Chondrocyte (in vitro differentiated cells): ENCODE measurements at regions not wholly inside any gene's neighbourhood (a gene's known extent, or its start where the extent isn't known, plus 50 kb on each side); places are given as distances from the start of the nearest gene placed in this dataset.

Experiments
- DNase-seq: peaks from one replicate; pipeline ENCODE4 v3.0.0; 2021; ENCODE audit warnings: mixed read lengths, low spot score
- H3K27ac Mint-ChIP-seq: one replicate; pipeline ENCODE4 v1.8.0; 2021; ENCODE audit warnings: mild to moderate bottlenecking, moderate library complexity, mixed read lengths; ENCODE audit not compliant: unreplicated experiment
- H3K27me3 Mint-ChIP-seq: 2 replicates; pipeline ENCODE4 v1.8.0; 2021; ENCODE audit warnings: low read depth, mixed read lengths
- H3K36me3 Mint-ChIP-seq: 2 replicates; pipeline ENCODE4 v1.8.0; 2021; ENCODE audit warnings: low read depth, mixed read lengths
- H3K4me1 Mint-ChIP-seq: 2 replicates; pipeline ENCODE4 v1.8.0; 2021; ENCODE audit warnings: low read depth, mild to moderate bottlenecking, mixed read lengths
- H3K4me3 Mint-ChIP-seq: one replicate; pipeline ENCODE4 v1.8.0; 2021; ENCODE audit warnings: mild to moderate bottlenecking, moderate library complexity, mixed read lengths; ENCODE audit not compliant: unreplicated experiment
- H3K9me3 Mint-ChIP-seq: 2 replicates; pipeline ENCODE4 v1.8.0; 2021; ENCODE audit warnings: low read depth, mixed read lengths
- TF ChIP-seq, protein P1 (sequence below): fragments of 200-600 bp; sonication (generic); IDR thresholded peaks from 2 replicates; pipeline ENCODE4 v1.5.0; 2021; ENCODE audit warnings: antibody characterized with exemption, mild to moderate bottlenecking, moderate library complexity

DNA sequence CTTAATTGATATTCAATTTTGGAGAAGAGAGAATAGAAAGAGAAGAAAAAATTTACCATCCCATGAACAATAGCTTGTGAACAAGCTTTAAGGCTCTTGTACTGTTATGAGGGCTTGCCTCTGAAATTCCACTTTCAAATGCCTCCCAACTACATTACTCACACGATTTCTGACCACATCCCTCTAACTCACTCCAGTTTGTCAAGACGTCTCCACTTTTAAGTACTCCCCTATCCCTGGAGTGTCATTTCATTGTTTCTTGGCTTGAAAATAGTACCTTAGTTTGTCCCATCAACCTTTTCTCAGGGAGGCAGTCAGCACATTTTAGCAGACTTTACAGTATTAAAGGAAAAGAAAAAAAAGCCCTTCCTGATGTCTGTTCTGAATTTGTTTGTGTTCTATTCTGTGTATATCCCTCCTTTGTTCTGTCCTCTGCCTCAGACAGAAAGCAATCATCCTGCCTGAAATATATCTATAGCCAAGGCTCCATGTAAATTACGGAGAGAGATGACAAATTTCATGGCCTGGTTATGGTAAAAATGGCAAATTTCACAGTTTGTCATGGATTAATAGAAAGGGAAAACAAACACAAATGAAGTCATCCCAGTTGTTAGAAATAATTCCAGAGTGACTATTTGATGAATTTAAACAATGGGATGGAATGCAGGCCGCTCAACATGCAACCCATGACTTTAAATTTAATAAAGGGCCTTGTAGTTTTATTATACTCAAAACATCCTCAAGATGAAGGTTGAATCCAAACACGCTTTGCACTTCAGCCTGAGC lies 228.8 kb downstream of the ETAA1 start:
- H3K36me3 Mint-ChIP-seq, result no peaks in the 10 kb centered on the region
- peaks cover 12% of the 10 kb centered on the region for H3K27me3 Mint-ChIP-seq
- no peak for DNase-seq
- no peaks in the 10 kb centered on the region for H3K4me1 Mint-ChIP-seq
- H3K4me3 Mint-ChIP-seq, result no peak overlapping the region
- TF ChIP-seq, protein P1, sequence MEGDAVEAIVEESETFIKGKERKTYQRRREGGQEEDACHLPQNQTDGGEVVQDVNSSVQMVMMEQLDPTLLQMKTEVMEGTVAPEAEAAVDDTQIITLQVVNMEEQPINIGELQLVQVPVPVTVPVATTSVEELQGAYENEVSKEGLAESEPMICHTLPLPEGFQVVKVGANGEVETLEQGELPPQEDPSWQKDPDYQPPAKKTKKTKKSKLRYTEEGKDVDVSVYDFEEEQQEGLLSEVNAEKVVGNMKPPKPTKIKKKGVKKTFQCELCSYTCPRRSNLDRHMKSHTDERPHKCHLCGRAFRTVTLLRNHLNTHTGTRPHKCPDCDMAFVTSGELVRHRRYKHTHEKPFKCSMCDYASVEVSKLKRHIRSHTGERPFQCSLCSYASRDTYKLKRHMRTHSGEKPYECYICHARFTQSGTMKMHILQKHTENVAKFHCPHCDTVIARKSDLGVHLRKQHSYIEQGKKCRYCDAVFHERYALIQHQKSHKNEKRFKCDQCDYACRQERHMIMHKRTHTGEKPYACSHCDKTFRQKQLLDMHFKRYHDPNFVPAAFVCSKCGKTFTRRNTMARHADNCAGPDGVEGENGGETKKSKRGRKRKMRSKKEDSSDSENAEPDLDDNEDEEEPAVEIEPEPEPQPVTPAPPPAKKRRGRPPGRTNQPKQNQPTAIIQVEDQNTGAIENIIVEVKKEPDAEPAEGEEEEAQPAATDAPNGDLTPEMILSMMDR, result no peak
- peaks cover 9% of the 10 kb centered on the region for H3K9me3 Mint-ChIP-seq
- H3K27ac Mint-ChIP-seq, result no peak overlapping the region

GRCh38 chr2:67626656-67627055 lies 229.5 kb downstream of the ETAA1 start:
- Mint-ChIP-seq H3K27me3 (peaks cover 13% of the 10 kb centered on the region), H3K36me3 (no peaks in the 10 kb centered on the region), H3K9me3 (peaks cover 9% of the 10 kb centered on the region), H3K27ac (no peak overlapping the region), H3K4me3 (no peak overlapping the region), H3K4me1 (no peaks in the 10 kb centered on the region)
- TF ChIP-seq, protein P1, result no peak
- DNase-seq, result no peak

- Mint-ChIP-seq H3K9me3 (peaks cover 9% of the 10 kb centered on the region), H3K36me3 (no peaks in the 10 kb centered on the region), H3K4me3 (no peak overlapping the region), H3K4me1 (no peaks in the 10 kb centered on the region), H3K27ac (no peak overlapping the region), H3K27me3 (peaks cover 14% of the 10 kb centered on the region)
- TF ChIP-seq, protein P1, result no peak
- DNase-seq, result no peak
Measured at GRCh38 chr2:67627456-67628207, 230.5 kb downstream of the ETAA1 start.

GRCh38 chr2:67628892-67629291 lies 231.8 kb downstream of the ETAA1 start:
- DNase-seq, result no peak
- peaks cover 3% of the 10 kb centered on the region for H3K9me3 Mint-ChIP-seq
- TF ChIP-seq, protein P1, result no peak

GRCh38 chr2:67631483-67631882 lies 234.3 kb downstream of the ETAA1 start:
- DNase-seq, result no peak
- TF ChIP-seq, protein P1, result no peak
- no peak overlapping the region for H3K4me3 Mint-ChIP-seq
- peaks cover 13% of the 10 kb centered on the region for H3K27me3 Mint-ChIP-seq
- H3K4me1 Mint-ChIP-seq, result no peaks in the 10 kb centered on the region
- no peak overlapping the region for H3K27ac Mint-ChIP-seq
- no peaks in the 10 kb centered on the region for H3K9me3 Mint-ChIP-seq
- no peaks in the 10 kb centered on the region for H3K36me3 Mint-ChIP-seq

More at GRCh38 chr2:67628892-67629291, 231.8 kb downstream of the ETAA1 start:
- H3K4me3 Mint-ChIP-seq, result no peak overlapping the region
- H3K4me1 Mint-ChIP-seq, result no peaks in the 10 kb centered on the region
- H3K36me3 Mint-ChIP-seq, result no peaks in the 10 kb centered on the region
- peaks cover 18% of the 10 kb centered on the region for H3K27me3 Mint-ChIP-seq
- no peak overlapping the region for H3K27ac Mint-ChIP-seq
